NCI-H146 (cell line): ENCODE measurements at regions not wholly inside any gene's neighbourhood (a gene's known extent, or its start where the extent isn't known, plus 50 kb on each side); places are given as distances from the start of the nearest gene placed in this dataset.

Experiments
- DNase-seq: peaks from one replicate; lab custom pipeline; 2025; lab: John Stamatoyannopoulos, UW

DNA sequence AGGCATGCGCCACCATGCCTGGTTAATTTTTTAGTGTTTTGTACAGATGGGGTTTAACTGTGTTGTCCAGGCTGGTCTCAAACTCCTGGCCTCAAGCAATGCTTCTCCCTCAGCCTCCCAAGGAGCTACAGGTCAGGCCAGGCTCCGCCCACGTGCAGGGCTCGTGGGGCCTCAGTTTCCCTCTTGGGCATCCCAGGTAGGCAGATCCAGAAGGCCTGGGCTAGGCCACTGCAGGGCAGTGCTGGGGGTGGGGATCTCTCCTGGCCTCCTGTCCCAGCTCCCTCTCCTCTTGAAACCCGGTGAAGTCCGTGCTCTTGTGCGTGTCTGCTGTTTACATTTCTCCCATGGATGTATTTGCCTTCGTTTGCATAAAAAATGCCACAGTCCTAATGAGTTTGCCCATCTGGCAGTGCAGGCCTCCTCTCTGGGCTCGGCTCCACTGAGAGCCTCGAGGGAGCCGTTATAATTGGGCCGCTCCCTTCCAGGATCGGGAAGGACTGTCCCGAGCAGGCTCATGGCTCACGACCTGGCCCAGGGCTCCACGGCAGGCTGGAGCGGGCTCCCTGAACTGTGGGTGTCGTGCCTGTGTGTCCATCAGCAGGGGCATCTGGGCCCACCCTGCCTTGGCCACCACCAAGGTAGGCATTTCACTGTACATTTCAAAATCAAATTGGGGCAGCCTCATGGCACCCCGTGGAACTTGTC, 52.6 kb upstream of the RUFY1 start:
- no peak for DNase-seq

GRCh38 chr5:179495906-179496455, 54.4 kb upstream of the RUFY1 start:
- DNase-seq = no peak

GRCh38 chr5:179494774-179495526, 55.4 kb upstream of the RUFY1 start:
- no peak for DNase-seq

GRCh38 chr5:179488975-179489374, 61.4 kb upstream of the RUFY1 start:
- DNase-seq = no peak

DNA sequence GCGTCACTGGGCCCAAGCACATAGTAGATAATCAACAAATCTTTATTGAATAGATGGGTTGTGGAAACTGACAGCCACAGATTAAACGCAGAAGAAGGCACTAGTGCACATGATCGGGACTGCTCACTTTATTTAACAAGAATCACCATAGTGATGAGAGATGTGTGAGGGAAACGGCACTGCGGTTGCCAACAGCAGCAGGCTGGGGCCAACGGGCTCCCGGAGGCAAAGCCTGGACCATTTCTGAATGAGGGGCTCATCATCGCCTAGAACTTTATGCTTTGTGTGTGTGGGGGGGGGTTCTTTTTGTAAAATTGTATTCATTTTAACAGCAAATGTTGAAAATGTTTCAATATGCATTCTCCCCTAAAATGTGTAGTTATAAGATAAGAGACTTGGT, 61.9 kb upstream of the RUFY1 start:
- DNase-seq = no peak

DNA sequence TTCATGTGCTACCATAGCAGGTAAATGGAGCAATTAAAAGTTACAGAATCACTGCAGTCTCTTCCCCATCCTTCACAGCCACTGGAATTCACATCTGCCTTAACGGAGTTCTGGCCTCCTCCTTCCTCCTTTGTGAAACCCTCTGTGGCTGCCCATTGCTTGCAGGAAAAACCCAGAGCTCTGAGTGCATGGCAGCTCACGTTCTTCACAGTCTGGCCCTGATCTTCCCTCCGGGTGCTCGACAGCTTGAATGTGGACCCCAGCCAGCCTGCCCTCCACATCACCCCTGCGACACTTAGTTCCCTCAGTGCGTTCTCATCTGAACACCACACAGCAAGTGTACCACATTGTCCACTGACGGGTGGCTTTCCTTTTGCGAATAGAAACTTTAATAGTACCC, 63.2 kb upstream of the RUFY1 start:
- DNase-seq = no peak

DNA sequence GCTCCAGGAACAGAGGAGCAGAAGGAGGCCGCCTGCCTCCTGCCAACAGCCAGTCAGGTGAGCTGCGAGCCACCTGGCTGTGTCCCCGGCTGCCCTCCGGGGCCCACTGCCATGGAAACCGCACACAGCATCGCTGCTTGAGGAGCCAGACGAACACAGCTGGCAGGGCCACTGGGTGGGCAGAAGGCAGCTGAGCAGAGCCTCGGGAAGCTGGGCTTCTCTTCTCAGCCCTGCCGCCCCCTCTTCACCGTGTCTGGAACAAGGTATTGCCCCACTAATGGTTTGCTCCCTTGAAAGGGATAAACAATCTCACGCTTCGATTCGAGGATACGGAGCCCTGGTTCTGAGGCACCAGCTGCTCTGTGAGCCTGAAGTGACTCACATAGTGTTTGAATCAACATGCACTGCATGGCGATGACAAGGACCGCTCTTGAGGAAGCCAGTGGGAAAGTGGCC, 63.7 kb upstream of the RUFY1 start:
- DNase-seq = peak; percentile 16

GRCh38 chr5:179485845-179486575, 64.3 kb upstream of the RUFY1 start:
- no peak for DNase-seq

GRCh38 chr5:179484761-179485160, 65.6 kb upstream of the RUFY1 start:
- DNase-seq = no peak

- DNase-seq = no peak
These were observed 66.2 kb upstream of the RUFY1 start for GRCh38 chr5:179484201-179484600.

GRCh38 chr5:179478624-179479023, 71.7 kb upstream of the RUFY1 start:
- DNase-seq = no peak

DNA sequence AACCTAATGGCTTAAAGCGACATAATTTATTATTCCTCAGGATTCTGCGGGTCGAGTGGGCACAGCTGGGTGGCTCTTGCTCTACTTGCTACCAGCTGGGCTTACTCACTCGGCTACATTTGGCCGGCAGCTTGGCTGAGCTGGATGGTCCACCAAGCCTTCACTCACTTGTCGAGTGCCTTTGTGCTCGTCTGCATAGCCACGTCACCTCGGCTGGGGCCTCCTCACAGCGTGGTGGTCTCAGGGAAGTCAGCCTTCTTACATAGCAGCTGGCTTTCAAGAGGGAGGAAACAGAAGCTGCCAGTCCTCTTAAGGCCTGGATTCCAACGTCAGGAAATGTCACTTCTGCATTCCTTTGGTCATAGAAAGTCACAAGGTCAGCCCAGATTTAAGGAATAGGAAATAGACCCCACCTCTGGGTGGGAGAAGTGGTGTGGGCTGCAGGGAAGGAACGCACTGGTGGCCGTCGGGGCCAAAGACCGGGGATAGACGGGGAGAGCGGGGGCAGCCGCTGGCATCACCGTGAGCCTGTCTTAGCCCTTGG, 75.1 kb upstream of the RUFY1 start:
- no peak for DNase-seq

- DNase-seq = no peak
These were observed 77.7 kb upstream of the RUFY1 start for GRCh38 chr5:179472641-179473040.

DNA sequence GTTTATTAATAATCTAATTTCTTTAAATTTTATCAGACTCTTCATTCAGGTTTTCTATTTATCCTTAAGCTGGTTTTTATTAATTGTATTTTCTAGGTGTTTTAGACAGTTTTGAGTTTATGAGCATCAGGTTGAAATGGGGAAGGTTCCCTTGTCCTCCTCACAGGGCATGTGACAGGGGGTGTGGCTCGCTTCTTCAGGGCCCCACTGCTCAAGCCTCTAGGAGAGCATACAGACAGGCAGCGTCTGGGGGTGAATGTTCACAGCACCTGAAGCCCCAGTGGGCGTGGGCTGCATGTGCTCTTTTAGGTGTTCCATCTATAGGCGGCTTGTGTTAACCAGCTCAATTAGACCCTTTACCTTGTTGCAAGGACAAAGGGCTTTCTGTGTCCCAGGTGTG, 78.2 kb upstream of the RUFY1 start:
- DNase-seq = no peak

DNA sequence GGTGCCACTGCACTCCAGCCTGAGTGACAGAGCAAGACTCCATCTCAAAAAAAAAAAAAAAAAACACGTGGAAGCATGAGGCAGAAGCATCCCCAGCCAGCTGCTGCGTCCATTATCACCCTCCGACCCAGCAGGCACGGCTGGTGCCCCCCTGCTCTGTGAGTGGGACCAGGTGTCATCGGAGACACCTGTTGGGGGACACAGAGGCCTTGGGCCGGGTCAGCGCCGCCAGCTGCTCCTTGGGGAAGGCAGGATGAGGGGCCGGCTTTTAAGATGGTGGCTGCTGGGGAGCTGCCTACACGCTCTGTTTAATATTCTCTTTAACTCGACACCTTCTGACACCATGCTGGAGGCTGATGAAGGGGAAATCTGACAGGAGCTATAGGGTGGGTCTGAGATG, 80.2 kb upstream of the RUFY1 start:
- no peak for DNase-seq

GRCh38 chr5:179468696-179469095, 81.7 kb upstream of the RUFY1 start:
- no peak for DNase-seq

GRCh38 chr5:179467441-179467840, 82.9 kb upstream of the RUFY1 start:
- no peak for DNase-seq

GRCh38 chr5:179464631-179465030, 85.7 kb upstream of the RUFY1 start:
- DNase-seq = no peak

GRCh38 chr5:179462040-179462439, 88.3 kb upstream of the RUFY1 start:
- DNase-seq = no peak

- DNase-seq = no peak
These were observed 88.8 kb upstream of the RUFY1 start for GRCh38 chr5:179461576-179461975.

DNA sequence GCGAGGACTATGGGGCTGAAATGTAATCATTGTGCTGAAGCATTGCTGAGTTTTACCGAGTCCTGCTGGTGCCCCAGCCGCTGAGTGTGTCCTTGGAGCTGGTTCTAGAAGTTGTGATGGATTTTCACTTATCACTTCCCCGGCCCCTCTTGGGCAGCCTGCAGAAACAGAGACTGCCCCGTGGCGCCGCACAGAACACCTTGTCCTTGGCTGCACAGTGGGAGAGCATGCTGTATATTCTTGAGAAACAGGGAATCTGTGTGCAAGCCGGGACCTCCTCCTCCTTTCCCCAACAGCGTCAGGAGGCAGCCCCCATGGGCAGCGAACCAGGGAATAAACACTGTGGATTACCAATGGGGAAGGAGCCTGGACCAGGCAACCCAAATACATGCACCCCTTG, 90.6 kb upstream of the RUFY1 start:
- no peak for DNase-seq

- no peak for DNase-seq
These were observed 92.7 kb upstream of the RUFY1 start for GRCh38 chr5:179457612-179458011.
